HUDEP-2 (cell line): ENCODE measurements at regions not wholly inside any gene's neighbourhood (a gene's known extent, or its start where the extent isn't known, plus 50 kb on each side); places are given as distances from the start of the nearest gene placed in this dataset.

Experiments
- DNase-seq, 76 experiments: peaks; one replicate each; lab custom pipeline; 2025; ENCODE audit not compliant: unreplicated experiment in 76 of 76; lab: John Stamatoyannopoulos, UW

- DNase-seq, result no peak
These were observed 584.2 kb upstream of the MMS22L start for GRCh38 chr6:97867177-97867576.

GRCh38 chr6:97870273-97870672 is 587.3 kb upstream of the MMS22L start:
- no peak for DNase-seq

- DNase-seq, result no peak
These were observed 593.7 kb upstream of the MMS22L start for GRCh38 chr6:97876711-97877110.

GRCh38 chr6:97882755-97883154 is 599.7 kb upstream of the MMS22L start:
- no peak for DNase-seq

- DNase-seq, result no peak
These were observed 602.3 kb upstream of the MMS22L start for GRCh38 chr6:97885325-97885724.

GRCh38 chr6:97885828-97886227 is 602.8 kb upstream of the MMS22L start:
- DNase-seq, result no peak

GRCh38 chr6:97901531-97901930 is 618.5 kb upstream of the MMS22L start:
- DNase-seq, result no peak

GRCh38 chr6:97909380-97909779 is 626.4 kb upstream of the MMS22L start:
- DNase-seq, result no peak

GRCh38 chr6:97913721-97914120 is 630.7 kb upstream of the MMS22L start:
- DNase-seq, result no peak

- no peak for DNase-seq
These were observed 631.9 kb upstream of the MMS22L start for GRCh38 chr6:97914912-97915311.

GRCh38 chr6:97915537-97915936 is 632.5 kb upstream of the MMS22L start:
- no peak for DNase-seq

- no peak for DNase-seq
These were observed 634.4 kb upstream of the MMS22L start for GRCh38 chr6:97917369-97917768.

- no peak for DNase-seq
These were observed 636.0 kb upstream of the MMS22L start for GRCh38 chr6:97919046-97919445.

GRCh38 chr6:97919631-97920030 is 636.6 kb upstream of the MMS22L start:
- DNase-seq, result no peak

- no peak for DNase-seq
These were observed 640.2 kb upstream of the MMS22L start for GRCh38 chr6:97923249-97923648.

- no peak for DNase-seq
These were observed 642.5 kb upstream of the MMS22L start for GRCh38 chr6:97925504-97925903.

GRCh38 chr6:97939440-97940168 is 656.6 kb upstream of the MMS22L start:
- no peak for DNase-seq

- peak in 70 of 76 experiments; percentile 12 to 93 (median 64) for DNase-seq
These were observed 664.8 kb upstream of the MMS22L start for GRCh38 chr6:97947841-97948240.

- no peak for DNase-seq
These were observed 675.1 kb upstream of the MMS22L start for GRCh38 chr6:97958134-97958533.

- peak in 50 of 76 experiments; percentile 11 to 96 (median 77) for DNase-seq
These were observed 680.2 kb upstream of the MMS22L start for GRCh38 chr6:97963193-97963592.

- DNase-seq, result no peak
These were observed 686.0 kb upstream of the MMS22L start for GRCh38 chr6:97969065-97969464.

- DNase-seq, result no peak
These were observed 694.1 kb upstream of the MMS22L start for GRCh38 chr6:97977084-97977483.

- DNase-seq, result peak in 2 of 76 experiments; percentile 2 to 6
These were observed 695.8 kb upstream of the MMS22L start for GRCh38 chr6:97978855-97979271.
